Activated CD4-positive, alpha-beta T cell treated with anti-CD3 and anti-CD28 coated beads for 24 hours (primary cell): ENCODE measurements at regions not wholly inside any gene's neighbourhood (a gene's known extent, or its start where the extent isn't known, plus 50 kb on each side); places are given as distances from the start of the nearest gene placed in this dataset.
"Not testable (repeated sequence)": the region's sequence is repeated elsewhere in the genome, so short reads cannot be mapped to it uniquely, and the experiment has no call there.

ENCODE experiments used
- DNase-seq, 2 donors: peaks; one replicate each; pipeline ENCODE4 v3.0.0-alpha.2; 2020; ENCODE audit warnings: low read depth in 2 of 2

DNA sequence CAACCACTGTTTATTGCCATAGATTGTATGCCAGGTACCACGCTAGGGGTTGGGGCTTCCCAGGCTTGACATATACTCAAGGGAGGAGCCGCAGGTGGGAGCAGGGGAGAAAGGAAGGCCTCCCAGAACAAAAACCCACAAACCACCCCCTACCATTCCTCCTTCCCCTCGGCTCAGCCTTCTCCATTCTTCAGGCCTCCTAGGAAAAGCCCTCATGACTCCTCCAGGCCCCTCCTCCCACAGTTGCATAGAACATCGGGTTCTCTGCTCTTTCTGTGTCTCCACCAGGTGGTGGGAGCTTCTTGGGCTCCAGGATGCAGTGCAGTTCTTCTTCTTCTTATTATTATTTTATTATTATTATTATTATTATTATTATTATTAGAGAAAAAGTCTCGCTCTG is 80.3 kb downstream of the ZFP36L2 start:
- no peak for DNase-seq

DNA sequence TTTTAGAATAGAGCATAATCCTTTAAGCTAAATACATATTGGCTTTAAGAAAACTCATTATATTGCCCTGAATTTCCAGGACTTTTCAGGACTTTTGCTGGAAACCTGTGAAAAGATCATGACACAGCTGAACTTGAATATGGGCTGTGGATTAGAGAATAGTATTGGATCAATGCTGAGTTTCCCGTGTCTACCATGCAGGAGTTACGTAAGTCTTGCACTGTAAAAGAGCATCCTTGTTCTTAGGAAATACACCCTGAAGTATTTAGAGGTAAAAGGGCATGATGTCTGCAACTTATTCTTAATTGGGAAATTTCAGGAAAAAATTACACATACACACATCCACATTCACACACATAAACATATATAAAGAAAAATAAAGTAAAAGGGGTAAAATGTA is 82.1 kb downstream of the ZFP36L2 start:
- no peak for DNase-seq

DNA sequence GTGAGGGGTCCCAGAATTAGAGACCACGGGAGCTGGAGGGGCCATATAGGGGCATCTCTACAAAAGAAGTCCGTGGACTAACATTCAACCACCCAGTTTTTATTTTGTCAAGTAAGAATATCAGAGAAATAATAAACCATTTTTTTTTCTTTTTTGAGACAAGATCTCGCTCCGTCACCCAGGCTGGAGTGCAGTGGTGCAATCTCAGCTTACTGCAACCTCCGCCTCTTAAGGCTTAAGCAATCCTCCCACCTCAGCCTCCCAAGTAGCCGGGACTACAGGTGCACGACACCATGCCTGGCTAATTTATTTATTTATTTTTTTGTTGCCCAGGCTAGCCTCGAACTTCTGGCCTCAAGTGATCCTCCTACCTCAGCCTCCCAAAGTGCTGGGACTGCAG is 82.7 kb downstream of the ZFP36L2 start:
- no peak for DNase-seq

DNA sequence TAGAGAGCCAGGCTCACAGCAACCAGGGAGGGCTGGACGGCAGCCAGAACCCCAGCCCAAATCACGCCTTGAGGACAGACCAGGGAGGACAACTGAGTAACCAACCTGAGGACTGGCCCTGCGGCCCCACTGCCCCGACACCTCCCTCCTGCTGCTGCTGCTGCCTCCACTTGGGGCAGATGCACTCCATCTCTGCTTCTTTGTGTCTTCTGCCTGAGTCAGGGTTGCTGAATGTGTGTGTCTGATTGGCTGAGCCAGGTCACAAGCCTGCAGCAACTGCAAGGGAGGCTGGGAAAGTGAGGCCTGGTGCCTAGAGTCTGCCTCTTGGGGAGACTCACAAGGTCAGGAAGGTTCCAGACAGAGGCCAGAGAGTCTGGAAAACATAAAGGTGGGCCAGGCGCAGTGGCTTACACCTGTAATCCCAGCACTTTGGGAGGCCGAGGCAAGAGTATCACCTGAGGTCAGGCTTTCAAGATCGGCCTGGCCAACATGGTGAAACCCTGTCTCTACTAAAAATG is 83.4 kb downstream of the ZFP36L2 start:
- no peak for DNase-seq

DNA sequence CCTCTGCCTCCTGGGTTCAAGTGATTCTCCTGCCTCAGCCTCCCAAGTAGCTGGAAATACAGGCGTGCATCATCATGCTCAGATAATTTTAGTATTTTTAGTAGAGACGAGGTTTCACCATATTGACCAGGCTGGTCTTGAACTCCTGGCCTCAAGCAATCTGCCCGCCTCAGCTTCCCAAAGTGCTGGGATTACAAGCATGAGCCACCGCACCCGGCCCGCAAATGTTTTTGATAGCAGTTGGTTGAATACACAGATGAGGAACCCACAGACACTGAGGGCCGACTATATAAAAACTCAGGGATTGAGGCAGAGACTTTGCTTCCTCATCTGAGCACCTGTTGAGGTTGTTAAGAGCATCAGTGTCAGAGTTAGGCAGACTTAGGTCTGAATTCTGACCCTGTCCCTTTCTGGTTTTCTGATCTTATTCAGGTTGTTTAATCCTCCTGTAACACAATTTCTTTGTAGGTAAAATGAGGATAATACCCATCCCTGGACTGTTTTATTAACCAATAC is 84.7 kb downstream of the ZFP36L2 start:
- DNase-seq = not testable (repeated sequence)

DNA sequence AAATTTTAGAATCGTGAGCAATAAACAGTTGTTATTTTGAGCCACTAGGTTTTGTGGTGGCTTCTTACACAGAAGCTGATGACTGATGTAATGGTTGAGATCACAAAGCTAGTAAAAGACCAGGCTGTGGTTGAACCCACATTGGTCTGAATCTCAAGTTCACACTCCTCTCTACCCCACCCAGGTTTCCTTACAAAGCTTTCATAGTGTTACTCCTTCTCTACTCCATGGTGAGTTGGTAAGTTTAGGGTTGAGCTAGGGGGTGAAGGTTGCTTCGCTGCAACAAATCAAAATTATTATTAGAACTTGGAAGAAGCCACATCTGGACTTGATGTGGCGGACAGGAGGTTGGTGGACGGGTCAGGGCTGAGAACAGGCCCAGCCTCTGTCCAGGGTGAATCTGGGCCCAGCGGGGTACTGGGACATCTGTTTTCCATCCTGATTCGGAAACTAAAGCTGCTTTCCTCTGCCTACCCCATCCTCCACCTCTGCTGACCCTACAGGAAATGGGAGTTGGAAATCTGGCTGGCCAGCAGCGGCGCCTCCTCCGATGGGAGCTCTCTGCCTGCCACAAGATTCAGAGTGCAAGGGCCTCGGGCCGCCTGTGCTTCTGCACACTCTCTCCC is 86.3 kb downstream of the ZFP36L2 start:
- DNase-seq = no peak

DNA sequence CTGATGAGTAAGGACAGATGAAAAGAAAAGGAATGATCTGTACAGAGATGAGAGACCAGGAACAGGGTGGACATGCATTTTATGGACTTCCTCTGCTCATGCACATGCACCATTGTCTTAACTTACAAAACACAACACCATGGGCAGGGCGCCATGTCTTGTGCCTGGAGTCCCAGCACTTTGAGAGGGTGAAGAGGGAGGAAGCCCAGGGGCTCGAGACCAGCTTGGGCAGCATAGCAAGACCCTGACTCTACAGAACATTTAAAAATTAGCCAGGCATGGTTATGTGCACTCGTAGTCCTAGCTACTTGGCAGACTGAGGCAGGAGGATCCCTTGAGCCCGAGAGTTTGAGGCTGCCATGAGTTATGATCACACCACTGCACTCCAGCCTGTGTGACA is 86.9 kb downstream of the ZFP36L2 start:
- DNase-seq = no peak

DNA sequence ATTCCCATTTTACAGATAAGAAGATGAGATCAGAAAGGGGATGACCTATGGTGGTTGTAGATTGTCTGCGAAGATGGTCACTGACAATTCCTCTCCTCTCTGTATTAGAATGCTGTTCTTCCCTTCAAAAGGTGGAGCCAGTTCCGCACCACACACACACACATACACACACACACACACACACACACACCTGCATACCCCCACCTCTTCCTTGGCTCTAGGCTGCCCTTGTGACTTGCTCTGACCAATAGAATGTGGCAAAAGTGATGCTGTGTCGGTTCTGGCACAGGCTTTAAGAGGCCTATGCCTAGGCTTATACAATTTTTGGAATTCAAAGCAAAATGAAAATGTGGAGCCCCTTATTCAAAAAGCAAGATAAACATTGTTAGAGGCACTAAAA is 88.0 kb downstream of the ZFP36L2 start:
- no peak for DNase-seq

DNA sequence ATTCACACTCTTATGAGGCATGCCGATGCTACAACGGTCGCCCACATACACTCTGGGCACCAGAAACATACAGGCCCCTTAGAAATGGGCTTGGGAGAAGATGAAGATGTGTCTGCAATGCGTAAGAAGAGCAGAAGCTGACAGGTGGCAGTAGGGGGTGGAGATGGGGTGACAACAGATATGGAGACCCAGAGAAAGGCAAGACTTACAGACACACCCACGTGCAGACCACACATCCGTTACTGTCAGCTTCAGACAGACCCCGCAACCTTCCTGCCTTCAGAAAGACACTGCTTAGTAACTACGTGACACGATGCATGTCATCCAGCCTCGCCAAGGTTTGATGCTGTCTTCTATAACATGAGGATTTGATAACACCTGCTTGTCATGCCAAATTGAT is 89.5 kb downstream of the ZFP36L2 start:
- DNase-seq = peak; percentile 38 to 63

DNA sequence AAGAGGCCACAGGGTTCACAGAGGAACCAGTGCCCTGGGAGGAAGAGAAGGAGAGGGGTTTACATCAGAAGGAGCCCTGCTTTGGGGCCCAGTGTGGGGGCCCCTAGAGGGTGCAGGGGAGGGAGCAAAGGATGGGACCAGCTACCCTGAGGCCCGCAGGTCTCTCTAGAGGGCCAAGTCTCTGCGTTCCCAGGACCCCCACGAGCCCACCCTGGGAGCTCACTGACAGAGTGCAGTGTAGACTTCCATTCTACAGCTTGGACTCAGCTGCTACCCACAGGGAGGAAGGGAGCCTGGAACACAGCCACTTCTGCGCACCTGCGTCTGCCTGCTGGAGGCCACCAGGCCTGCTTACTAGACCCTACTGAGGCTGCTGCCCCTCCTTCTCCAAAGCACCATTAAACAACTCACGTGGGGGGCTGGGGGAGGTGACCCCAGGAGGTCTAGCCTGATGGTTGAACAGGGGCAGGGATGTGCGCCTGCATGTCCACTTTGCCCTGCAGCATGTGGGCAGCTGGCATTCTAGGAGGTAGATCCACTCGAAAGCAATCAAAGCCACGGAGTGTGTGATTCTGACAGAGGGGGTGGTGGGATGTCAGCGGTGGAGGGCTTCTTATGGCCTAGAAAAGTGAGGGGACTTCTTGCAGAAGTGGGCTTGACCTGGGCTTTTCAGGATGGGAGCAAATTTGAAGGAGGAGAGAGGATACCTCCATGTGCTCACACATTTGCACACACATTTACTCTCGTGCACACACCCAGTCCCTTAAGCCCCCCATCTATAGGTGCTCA is 90.2 kb downstream of the ZFP36L2 start:
- no peak for DNase-seq

DNA sequence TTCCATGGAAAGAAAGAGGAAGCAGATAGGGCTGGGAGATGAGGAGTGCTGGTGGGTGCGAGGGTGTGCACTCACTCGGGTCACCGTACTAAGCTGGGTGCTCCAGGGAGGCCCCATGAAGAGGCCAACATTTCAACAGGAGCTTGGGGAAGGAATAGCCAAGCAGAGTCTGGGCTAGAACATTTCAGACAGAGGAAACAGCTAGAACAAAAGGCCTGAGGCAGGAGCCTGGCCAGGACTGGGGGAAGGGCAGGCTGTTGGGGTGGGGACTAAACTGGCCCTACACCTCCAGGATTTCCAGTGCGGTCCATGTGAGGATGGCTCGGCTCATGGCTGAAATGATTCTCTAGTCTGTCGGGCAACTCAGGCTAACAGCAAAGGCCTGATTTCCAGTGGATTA is 90.8 kb downstream of the ZFP36L2 start:
- no peak for DNase-seq

DNA sequence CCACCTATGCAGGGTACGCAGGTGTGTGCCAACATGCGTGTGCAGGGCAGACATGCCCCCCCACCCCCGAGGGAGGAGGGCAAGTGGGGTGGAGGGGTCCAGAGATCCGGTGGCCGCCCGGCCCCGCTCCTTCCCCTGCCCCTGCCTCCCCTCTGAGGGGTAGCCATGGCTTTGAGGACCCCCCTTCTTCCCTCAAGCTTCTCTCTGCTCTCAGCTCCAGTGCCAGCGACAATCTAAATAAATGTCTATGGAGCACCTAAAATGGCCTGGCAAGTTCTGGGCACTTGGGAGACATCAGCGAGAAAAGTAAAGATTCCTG is 91.9 kb downstream of the ZFP36L2 start:
- DNase-seq = no peak

DNA sequence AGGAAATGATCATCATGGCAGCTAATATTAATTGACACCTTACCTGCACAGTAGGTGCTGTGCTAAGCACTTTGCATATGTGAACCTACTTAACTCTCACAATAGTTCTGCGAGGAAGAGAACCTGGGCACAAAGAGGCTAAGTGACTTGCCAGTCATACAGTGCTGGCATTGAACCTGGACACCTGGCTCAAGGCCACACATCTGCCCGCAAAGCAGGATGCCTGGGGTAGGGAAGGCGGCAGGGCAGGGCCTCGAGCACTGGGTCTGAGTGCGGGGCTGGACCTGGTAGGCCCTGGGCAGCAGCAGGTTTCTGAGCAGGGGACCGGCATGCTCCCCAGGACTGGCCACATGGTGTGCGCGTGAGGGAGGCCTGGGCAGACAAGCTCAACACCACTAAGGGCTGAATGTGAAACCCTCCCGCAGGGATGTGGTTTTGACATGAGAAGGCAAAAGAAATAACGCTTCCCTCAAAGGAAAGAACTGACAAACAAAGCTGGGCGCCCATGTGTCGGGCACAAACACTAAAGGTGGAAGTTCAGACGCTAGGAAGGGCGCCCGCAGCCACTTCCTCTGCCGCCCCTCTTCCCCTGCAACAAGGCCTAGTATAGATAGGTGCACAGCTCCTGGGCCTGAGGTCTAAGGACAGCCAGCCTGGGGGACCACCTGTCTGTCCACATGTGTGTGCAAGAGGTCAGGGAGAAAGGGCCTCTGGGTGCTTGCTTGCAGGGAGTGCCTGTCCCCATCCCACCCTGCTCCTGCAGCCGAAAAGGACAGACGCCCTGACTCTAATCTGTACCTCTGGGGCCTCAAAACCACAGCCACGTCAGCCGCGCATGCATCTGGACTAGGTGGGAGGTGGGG is 92.5 kb downstream of the ZFP36L2 start:
- peak; percentile 39 to 49 for DNase-seq

DNA sequence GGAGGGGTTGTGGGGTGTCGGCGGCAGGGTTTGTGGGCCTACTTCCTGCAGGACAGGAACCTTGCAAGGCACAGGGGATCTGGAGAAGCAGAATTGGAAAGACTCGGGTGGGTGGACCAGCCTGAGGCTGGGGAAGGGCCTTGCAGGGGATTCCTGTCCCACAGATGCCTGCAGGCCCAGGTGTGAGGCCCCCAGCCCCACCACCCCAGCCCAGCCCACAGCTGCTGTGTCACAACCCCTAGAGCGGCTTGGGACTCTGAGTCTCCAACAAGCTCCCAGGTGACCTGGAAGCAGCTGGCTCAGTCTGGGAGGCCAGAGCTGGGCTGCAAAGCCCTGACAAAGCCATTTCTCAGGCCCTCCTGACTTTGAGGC is 93.1 kb downstream of the ZFP36L2 start:
- DNase-seq = no peak

DNA sequence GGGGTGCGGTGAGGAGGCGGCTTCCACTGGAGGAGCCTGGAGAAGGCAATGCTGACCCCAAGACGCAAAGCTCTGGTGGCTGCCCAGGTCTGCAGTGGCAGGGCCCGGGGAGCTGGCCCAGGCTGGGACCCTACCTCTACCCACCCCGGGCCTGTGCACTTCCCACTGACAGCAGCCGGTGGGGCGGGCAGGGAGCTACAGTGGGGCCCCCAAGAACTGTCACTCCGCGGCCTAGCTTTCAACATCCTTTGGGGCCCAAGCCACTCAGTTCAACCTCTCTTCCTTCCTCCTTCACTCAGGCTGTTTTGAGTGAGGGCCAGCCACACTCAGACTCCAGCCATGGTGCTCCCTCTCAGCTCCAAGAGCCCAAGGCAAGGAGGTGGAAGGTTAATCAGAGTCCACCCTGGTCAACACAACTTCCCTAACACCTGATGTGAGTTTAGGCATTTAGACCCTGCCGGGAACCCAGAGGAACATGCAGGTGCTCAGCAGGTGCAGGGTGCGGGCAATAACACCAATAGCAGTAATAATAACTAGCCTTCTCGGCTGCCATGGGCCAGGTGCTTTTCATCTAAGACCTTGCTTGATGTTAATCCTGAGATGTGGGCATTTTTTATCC is 93.6 kb downstream of the ZFP36L2 start:
- no peak for DNase-seq

DNA sequence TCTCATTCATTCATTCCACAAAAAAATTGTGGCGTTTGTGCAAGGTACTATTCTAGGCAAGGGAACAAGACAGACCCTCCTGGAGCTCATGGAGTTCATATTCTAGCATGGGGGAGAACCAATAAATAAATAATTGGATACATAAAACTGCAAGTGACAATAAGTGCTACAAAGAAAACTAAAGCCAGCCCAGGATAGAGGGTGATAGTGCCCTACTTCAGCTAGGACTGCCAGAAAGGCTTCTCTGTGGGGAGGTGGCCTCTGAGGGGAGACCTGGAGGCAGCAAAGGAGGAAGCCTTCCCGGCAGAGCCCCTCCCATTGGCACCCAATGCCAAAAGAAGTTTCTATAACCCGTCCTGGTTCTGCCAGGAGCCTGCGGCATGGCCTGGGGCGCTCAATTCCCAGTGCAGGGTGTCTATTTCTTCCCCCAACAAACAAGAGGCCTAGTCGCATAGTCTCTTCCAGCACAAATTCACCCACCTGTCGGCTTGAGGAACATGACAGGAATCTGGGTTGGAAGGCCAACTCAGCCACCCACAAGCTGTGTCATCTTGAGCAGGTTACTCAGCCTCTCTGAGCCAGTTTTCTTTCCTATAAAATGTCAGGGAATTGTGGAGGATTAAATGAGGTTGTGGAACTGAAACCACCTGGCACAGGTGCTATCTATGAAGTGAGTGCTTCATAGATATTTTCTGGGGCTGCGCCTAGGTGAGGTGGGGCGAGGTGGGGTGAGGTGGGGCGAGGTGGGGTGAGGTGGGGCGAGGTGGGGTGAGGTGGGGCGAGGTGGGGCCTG is 94.3 kb downstream of the ZFP36L2 start:
- no peak for DNase-seq

DNA sequence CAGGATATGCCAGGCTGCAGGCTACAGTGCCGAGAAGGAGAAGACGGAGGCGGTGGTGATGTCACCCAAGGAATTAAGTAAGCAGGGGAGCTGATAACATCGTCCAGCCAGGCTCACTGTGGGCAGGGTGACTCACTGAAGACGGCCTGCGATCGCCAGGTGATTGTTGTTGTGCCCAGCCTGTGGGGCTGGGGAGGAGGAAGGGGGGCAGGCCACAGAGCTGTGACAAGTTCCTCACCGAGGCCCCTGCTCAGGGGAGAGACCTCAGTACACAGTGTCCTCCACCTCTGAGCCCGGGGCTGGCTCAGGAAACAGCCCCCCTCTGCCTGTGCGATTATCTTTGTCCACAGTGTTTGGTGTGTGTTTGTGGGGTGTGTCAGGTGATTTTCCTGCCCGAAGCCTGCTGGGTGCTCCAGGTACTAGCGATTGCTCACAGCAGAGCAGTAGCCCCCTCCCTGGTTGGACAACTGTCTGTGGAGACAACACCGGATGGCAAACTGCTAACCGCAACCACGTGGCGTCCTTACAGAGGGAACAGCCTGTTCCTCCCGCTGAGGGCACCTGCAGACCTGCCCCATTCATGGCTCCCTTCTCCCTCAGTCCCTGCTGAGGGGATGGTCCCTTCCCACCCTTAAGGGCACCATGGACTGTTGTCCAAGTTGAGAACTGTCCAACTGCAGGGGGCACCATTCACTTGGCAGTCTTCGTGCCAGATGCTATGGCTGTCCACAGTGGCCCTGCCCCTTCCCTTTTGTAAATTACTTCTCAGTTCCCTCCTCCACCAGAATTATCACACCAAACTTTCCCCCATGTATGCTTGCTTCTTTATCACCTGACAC is 95.1 kb downstream of the ZFP36L2 start:
- peak; percentile 42 to 56 for DNase-seq

DNA sequence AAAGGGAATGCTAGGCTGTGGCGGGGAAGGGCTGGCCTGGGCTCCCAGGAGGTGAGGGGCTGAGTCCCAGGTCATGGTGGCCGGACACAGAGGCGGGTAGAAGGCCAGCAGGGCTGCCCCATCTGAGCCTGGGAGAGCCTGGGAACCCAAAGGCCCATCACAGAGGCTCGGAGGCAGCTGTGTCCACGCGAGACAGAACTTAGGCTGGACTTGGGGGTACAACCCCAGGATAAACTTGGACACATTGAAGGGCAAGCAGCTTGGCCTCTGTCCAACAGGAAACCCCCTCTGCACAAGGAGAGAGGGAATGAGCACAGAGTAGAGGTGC is 95.9 kb downstream of the ZFP36L2 start:
- DNase-seq = no peak

DNA sequence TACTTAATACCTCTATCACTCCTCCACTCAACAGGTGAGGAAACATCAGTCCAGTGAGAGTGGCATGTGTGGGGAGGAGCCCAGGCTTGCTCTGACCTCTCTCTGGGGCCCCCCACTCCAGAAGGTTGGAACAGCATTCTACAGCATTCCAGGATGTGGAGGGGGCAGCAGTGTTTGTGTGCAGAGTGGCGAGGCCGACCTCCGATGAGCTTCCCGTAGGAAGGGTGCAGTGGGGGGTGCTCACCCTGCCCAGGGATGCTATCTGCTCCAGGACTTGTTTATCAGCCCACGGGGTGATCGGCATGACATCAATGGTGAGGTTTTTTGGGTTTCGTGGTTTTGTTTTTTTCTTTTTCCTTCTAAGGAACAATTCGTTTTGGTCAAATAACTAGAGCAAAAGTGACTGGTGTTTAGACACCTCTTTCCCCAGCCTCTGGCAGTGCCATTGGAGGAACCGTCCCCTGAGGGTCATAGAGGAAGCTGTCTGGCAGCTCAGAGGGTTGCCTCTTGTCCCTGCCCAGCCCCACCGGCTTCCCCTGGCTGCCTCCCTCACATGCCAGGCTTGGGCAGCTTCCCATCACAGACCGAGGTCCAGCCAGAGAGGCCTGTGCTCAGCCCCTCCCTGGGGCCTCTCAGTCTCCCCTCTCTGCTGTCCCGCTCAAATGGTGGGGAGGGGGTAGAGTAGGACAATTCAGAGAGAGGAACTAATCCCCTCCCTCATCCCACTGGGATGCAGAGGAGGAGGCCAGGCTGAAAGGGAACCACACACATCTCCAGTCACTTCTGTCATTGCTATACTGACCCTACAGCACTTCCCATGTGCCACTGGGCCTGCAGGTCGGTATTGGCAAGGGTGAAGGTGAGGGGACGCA is 96.5 kb downstream of the ZFP36L2 start:
- DNase-seq = no peak
